ENCODE measurements at regions not wholly inside any gene's neighbourhood (a gene's known extent, or its start where the extent isn't known, plus 50 kb on each side); places are given as distances from the start of the nearest gene placed in this dataset.

- TF ChIP-seq EZH2phosphoT487 (IDR thresholded peaks at IDR 0.05; ENCODE audit: insufficient read depth, low read depth), result no peak
- TF ChIP-seq EZH2 (IDR thresholded peaks at IDR 0.05; ENCODE audit: insufficient read depth, poor library complexity, severe bottlenecking), result no peak
Observed at GRCh38 chr5:100683881-100684280, 148.7 kb downstream of the FAM174A start.

Data from GM23248 (cell line).